ENCODE measurements at regions not wholly inside any gene's neighbourhood (a gene's known extent, or its start where the extent isn't known, plus 50 kb on each side); places are given as distances from the start of the nearest gene placed in this dataset.
"Not testable (repeated sequence)": the region's sequence is repeated elsewhere in the genome, so short reads cannot be mapped to it uniquely, and the experiment has no call there.

DNA sequence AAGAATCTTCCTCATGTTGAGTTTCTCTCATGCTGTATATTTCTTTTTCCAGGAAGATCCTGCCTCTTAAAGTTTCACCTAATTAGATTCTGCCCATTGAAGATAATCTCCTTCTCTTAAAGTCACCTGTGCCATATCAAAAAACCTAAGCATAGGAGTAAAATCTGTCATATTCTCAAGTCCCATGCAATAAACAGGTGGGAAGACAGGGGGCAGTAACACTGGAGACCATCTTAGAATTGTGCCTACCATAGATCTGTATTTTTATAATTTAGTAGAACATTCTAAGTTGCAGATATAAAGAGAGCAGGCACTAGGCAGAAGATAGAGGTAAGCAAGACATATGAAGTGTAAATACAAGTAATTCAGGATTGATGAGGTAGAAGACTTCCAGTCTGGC lies 763.5 kb upstream of the MANEA start:
- H3K27me3 ChIP-seq, result no peaks in the 10 kb centered on the region
- intact Hi-C loops (cut with DNase I; ENCODE audit: low total_unique reads), result no loop called here
- H3K4me3 ChIP-seq, result no peak overlapping the region
- no peak for DNase-seq
- no peaks in the 10 kb centered on the region for H3K4me1 ChIP-seq
- no peak overlapping the region for H3K27ac ChIP-seq
- H3K9me3 ChIP-seq, result no peaks in the 10 kb centered on the region
- H3K36me3 ChIP-seq (ENCODE audit: low read depth, missing control alignments), result no peaks in the 10 kb centered on the region
- TF ChIP-seq, protein P1, sequence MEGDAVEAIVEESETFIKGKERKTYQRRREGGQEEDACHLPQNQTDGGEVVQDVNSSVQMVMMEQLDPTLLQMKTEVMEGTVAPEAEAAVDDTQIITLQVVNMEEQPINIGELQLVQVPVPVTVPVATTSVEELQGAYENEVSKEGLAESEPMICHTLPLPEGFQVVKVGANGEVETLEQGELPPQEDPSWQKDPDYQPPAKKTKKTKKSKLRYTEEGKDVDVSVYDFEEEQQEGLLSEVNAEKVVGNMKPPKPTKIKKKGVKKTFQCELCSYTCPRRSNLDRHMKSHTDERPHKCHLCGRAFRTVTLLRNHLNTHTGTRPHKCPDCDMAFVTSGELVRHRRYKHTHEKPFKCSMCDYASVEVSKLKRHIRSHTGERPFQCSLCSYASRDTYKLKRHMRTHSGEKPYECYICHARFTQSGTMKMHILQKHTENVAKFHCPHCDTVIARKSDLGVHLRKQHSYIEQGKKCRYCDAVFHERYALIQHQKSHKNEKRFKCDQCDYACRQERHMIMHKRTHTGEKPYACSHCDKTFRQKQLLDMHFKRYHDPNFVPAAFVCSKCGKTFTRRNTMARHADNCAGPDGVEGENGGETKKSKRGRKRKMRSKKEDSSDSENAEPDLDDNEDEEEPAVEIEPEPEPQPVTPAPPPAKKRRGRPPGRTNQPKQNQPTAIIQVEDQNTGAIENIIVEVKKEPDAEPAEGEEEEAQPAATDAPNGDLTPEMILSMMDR (IDR thresholded peaks at IDR 0.05), result peak in 1 of 3 experiments; percentile 5
- TF ChIP-seq POLR2A (IDR thresholded peaks at IDR 0.05), result no peak

DNA sequence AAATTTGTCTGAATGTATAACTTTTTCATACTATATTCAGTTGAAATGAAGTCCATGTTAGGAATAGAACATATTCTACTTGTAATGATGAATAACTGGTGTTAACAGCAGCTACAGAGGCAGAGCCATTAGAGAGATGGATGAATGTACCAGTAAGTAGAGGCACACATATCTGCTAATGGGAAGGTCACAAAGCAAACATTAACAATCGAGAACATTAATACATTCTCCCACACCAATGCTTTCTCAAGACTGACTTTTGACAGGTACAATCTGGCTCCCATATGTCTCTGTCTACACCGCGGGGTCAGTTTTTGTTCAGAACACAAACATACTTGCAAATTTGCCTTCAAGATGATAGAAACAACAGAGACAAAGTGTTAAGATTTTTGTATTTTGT lies 776.0 kb upstream of the MANEA start:
- TF ChIP-seq, protein P1 (IDR thresholded peaks at IDR 0.05), result no peak
- TF ChIP-seq POLR2A (IDR thresholded peaks at IDR 0.05), result no peak
- no peak for DNase-seq
- Histone ChIP-seq H3K27me3 (no peaks in the 10 kb centered on the region), H3K4me3 (no peak overlapping the region), H3K4me1 (no peaks in the 10 kb centered on the region), H3K27ac (no peak overlapping the region), H3K9me3 (no peaks in the 10 kb centered on the region), H3K36me3 (ENCODE audit: low read depth, missing control alignments) (no peaks in the 10 kb centered on the region)
- 66 to 79% methylated on average over 3 of the region's 3 CpGs for WGBS, 2 donors
- intact Hi-C loops (cut with DNase I; ENCODE audit: low total_unique reads), result no loop called here

DNA sequence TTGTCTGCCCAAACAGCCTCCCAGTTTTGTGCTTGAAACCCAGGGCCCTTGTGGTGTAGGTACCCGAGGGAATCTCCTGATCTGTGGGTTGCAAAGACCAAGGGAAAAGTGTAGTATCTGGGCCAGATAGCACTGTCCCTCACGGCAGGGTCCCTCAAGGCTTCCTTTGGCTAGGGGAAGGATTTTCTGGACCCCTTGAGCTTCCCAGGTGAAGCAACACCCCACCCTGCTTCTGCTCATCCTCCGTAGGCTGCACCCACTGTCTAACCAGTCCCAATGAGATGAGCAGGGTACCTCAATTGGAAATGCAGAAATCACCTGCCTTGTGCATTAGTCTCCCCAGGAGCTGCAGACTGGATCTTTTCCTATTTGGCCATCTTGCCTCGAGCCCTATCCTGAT lies 791.8 kb upstream of the MANEA start:
- Histone ChIP-seq H3K9me3 (no peaks in the 10 kb centered on the region), H3K27ac (no peak overlapping the region), H3K27me3 (no peaks in the 10 kb centered on the region), H3K4me3 (no peak overlapping the region), H3K36me3 (ENCODE audit: low read depth, missing control alignments) (no peaks in the 10 kb centered on the region), H3K4me1 (no peaks in the 10 kb centered on the region)
- 88 to 92% methylated on average over 4 of the region's 4 CpGs for WGBS, 2 donors
- intact Hi-C loops (cut with DNase I; ENCODE audit: low total_unique reads), result no loop called here
- TF ChIP-seq POLR2A (IDR thresholded peaks at IDR 0.05), result no peak
- TF ChIP-seq, protein P1 (IDR thresholded peaks at IDR 0.05), result no peak
- no peak for DNase-seq

DNA sequence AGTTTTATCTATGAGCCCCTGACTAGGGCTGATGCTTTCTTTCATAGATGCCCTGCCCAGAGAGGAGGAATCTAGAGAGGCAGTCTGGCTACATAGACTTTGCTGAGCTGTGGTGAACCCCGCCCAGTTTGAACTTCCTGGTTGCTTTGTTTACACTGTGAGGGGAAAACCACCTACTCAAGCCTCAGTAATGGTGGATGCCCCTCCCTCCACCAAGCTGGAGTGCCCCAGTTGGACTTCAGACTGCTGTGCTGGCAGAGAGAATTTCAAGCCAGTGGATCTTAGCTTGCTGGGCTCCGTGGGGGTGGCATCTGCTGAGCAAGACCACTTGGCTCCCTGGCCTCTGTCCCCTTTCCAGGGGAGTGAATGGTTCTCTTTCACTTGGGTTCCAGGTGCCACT lies 792.3 kb upstream of the MANEA start:
- H3K27ac ChIP-seq; H3K36me3 ChIP-seq (ENCODE audit: low read depth, missing control alignments); H3K4me1 ChIP-seq; intact Hi-C loops (cut with DNase I; ENCODE audit: low total_unique reads); H3K9me3 ChIP-seq; DNase-seq; H3K27me3 ChIP-seq; H3K4me3 ChIP-seq: not testable (repeated sequence)
- WGBS, 2 donors, result 78 to 86% methylated on average over 1 to 2 of the region's 2 CpGs

DNA sequence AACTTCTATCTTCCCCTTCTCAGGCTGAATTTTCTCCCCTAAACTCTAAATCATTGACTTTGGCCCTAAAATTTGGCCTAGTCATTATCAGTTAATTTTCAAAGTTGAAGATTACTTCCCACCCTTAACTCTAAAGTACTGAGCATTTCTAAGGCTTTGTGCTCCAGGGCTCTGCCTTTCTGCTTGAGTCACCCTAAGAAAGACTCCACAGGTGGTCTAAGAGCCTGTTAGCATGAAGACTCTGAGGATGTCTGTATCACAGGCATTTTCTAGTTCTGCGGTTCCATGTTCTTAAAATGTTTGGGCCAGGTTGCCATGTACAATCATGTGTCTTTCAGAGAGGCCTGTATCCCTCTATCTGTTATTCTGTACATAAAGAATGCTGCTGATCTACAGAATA lies 808.1 kb upstream of the MANEA start:
- TF ChIP-seq, protein P1 (IDR thresholded peaks at IDR 0.05), result no peak
- TF ChIP-seq POLR2A (IDR thresholded peaks at IDR 0.05), result no peak
- no peaks in the 10 kb centered on the region for H3K9me3 ChIP-seq
- no peaks in the 10 kb centered on the region for H3K4me1 ChIP-seq
- no peaks in the 10 kb centered on the region for H3K27me3 ChIP-seq
- H3K27ac ChIP-seq, result no peak overlapping the region
- H3K36me3 ChIP-seq (ENCODE audit: low read depth, missing control alignments), result no peaks in the 10 kb centered on the region
- H3K4me3 ChIP-seq, result no peak overlapping the region
- intact Hi-C loops (cut with DNase I; ENCODE audit: low total_unique reads), result no loop called here
- WGBS, 2 donors, result 100% methylated on average over 1 of the region's 1 CpG
- no peak for DNase-seq
